H54 (cell line): ENCODE measurements at regions not wholly inside any gene's neighbourhood (a gene's known extent, or its start where the extent isn't known, plus 50 kb on each side); places are given as distances from the start of the nearest gene placed in this dataset.

Experiments
- DNase-seq: peaks from one replicate; pipeline ENCODE4 v3.0.0; 2011; ENCODE audit warnings: low spot score, mixed read lengths; ENCODE audit not compliant: insufficient read length
- FAIRE-seq: peaks from 3 replicates; lab custom pipeline; 2011; peaks lifted over from hg19 to GRCh38; lab: Jason Lieb, UNC
- POLR2A ChIP-seq: IDR thresholded peaks from 2 replicates; pipeline ENCODE4 v1.6.1; 2011; ENCODE audit warnings: low read depth, mild to moderate bottlenecking, low read length

- DNase-seq (no peak), FAIRE-seq (no peak)
- no peak for TF ChIP-seq POLR2A
Measured at GRCh38 chr2:122003196-122003940, 247.9 kb downstream of the TSN start.

DNA sequence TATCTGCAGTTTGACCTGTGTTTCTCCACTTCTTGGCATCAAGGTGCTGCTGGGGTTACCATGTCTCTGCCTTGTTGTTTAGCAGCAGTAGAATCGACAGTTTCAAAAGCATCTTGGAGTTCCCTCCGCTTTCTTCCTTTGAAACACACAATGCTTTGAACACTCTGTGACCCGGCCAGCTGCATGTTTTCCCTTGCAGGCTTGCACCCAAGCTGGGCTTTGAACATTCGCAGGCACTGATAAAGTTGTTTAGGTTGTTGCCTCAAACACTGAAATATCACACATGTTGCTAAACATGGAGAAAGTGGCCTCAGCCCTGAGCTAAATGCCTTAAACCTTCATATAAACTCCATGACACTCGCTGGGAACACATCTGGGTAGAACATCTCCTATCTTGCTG, 251.7 kb downstream of the TSN start:
- FAIRE-seq: no peak
- no peak for DNase-seq
- TF ChIP-seq POLR2A: no peak

DNA sequence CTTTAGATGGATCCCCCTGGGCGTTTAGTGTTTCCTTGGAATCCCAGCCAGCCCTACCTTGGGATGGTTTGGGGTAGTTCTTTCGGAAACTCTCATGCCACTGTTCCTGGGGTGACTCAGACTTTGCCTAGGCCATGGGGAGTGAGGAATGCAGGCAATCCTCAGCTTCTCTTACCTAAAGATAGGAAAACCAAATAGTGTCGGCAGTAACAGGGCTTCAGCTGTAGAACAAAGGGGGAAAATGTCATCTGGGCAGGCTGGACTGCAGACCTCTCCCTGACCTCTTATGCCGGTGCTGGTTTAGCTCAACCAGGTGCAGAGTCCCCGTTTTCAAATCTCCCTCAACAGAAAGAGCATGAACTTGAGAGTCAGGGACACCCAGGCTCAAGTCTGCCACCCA, 252.1 kb downstream of the TSN start:
- no peak for FAIRE-seq
- TF ChIP-seq POLR2A: no peak
- no peak for DNase-seq

GRCh38 chr2:122009561-122009960, 254.1 kb downstream of the TSN start:
- DNase-seq (no peak), FAIRE-seq (no peak)
- TF ChIP-seq POLR2A: no peak

DNA sequence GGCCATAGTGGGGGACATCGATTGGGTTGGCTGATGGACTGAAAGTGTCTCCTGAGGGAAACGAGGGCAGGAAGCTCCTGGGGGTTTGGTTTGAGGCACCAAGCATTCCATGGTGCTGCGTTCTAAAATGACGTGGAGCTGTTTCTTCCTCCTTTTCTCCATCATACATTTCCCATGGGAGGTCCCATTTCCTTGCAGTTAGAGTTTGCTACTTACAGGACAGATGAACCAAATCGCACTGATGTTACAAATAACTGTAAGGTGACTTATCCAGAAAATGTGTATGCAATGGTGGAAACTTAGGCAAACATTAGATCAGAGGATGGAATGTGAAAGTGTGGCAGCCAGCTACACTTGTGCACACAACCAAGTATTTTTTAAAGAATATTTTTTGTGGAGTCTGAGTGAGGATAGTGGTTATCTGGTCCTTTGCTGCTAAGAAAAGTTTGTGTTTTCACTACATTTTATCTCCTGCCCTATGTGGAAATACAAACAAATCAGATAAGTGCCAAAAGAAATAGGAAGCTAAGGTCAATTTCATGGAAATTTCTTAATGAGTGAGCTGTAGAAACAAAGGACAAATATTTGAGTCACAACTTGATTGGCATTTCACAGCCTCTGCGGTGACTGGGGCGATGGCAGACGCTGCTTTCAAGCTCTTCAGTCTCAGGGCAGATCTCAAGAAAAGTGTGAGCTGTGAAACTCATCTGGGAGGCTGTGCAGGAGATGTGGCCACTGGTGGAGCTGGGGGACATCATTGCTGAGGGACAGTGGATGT, 256.2 kb downstream of the TSN start:
- no peak for DNase-seq
- no peak for TF ChIP-seq POLR2A

DNA sequence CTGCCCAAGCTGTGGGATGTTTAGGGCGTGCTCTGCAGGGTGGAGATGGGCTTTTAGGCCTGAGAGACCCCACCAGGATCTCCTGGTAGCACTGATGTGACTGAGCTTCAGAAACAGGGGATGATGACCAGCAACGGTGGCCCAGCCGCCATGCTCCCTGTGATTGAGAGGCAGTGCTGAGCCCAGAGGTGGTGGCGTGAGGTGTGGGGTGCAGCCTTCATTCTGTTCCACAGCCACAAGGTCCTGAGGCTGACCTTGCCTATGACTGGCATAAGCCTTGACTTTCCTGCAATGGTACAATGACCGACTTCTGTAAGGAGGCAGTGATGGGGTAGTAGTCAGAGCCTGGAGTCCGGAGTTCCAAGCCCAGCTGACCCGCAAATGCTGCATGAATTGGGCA, 263.3 kb downstream of the TSN start:
- DNase-seq: no peak
- no peak for FAIRE-seq
- TF ChIP-seq POLR2A: no peak

More for the DNA sequence above, 256.2 kb downstream of the TSN start:
- no peak for FAIRE-seq

- FAIRE-seq (no peak), DNase-seq (no peak)
- TF ChIP-seq POLR2A: no peak
Measured at GRCh38 chr2:122019724-122020123, 264.3 kb downstream of the TSN start.

- FAIRE-seq: no peak
- TF ChIP-seq POLR2A: no peak
- DNase-seq: no peak
Measured at GRCh38 chr2:122020377-122020776, 264.9 kb downstream of the TSN start.

- TF ChIP-seq POLR2A: no peak
- DNase-seq (no peak), FAIRE-seq (no peak)
Measured at GRCh38 chr2:122021941-122022340, 266.5 kb downstream of the TSN start.

GRCh38 chr2:122022531-122022930, 267.1 kb downstream of the TSN start:
- DNase-seq: no peak
- FAIRE-seq: no peak
- TF ChIP-seq POLR2A: no peak

DNA sequence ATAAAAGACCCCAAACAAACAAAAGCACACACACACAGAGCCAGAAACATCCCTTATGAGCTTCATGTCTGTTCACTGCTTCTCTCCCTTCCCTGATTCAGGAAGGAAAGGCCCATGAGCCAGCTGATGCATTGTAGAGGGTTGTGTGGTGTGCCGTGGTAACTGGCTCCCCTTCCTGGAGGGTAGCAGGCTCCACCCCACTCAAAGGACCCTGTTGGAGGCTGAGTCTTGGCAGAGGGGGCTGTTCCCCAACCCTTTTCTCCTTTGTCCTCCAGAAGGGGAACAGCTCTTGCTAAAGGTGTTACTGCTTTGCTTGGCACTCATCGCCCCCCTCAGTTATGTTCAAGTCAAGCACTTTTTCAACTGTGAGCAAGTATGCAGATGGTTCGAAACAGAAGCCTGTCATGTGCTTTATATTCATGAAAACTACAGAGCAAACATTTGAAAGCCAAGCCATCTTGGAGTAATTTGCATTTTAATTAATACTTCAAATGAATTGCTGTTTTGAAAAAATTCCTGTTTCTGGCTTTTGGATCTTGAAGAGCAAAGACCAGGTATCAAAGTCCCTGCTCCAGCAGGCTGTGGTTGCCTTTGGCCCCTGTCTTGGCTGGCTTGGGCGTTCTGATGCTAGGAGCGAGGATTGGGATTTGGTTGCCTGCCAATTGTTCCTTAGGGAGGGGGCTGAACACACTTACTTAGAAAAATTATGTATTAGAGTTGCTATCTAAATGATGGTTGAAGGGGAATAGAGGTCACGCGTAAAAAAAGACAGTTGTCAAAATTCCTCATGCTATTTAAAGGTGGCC, 267.8 kb downstream of the TSN start:
- DNase-seq (no peak), FAIRE-seq (no peak)
- TF ChIP-seq POLR2A: no peak

- no peak for DNase-seq
- FAIRE-seq: no peak
- no peak for TF ChIP-seq POLR2A
Measured at GRCh38 chr2:122027510-122028217, 272.2 kb downstream of the TSN start.

GRCh38 chr2:122028371-122029100, 273.1 kb downstream of the TSN start:
- peak; percentile 27 for DNase-seq
- FAIRE-seq: no peak

More at GRCh38 chr2:122028371-122029100, 273.1 kb downstream of the TSN start:
- TF ChIP-seq POLR2A: no peak
